Esophagus muscularis mucosa (tissue), 3 donors: ENCODE measurements at regions not wholly inside any gene's neighbourhood (a gene's known extent, or its start where the extent isn't known, plus 50 kb on each side); places are given as distances from the start of the nearest gene placed in this dataset.

Source experiments
- POLR2A ChIP-seq: fragments of 450-650 bp; IDR thresholded peaks from one replicate; pipeline ENCODE4 v1.6.1; 2017; ENCODE audit warnings: antibody characterized with exemption, moderate library complexity, mild to moderate bottlenecking, low read depth
- TF ChIP-seq, protein P1 (sequence below), 3 experiments: fragments of 200-600 bp in 2 of 3; fragments of 450-650 bp in 1 of 3; sonication (generic) in 2 of 3; IDR thresholded peaks; one replicate each; pipeline ENCODE4 v1.5.1; 2017 to 2019; ENCODE audit warnings: antibody characterized with exemption in 3 of 3, mild to moderate bottlenecking in 2 of 3, moderate library complexity in 1 of 3

DNA sequence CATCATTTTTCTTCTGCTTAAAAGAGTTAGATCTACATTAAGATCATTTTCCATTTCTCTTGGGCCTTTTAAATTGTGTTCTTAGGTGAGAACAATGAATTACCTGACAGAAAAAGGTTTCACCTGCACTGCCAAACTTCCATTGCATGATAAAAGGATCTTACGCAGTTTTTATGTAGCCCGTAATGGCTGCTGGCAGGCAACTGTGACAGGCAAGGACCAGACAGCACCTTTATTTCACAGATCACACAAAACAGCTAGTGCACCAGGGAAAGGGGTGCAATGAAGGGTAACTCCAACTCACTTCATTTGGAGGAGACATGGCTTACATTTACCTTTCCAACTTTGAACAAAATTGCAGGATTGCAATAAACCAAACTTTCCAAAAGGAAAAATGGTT is 159.8 kb downstream of the SLITRK1 start:
- TF ChIP-seq, protein P1, sequence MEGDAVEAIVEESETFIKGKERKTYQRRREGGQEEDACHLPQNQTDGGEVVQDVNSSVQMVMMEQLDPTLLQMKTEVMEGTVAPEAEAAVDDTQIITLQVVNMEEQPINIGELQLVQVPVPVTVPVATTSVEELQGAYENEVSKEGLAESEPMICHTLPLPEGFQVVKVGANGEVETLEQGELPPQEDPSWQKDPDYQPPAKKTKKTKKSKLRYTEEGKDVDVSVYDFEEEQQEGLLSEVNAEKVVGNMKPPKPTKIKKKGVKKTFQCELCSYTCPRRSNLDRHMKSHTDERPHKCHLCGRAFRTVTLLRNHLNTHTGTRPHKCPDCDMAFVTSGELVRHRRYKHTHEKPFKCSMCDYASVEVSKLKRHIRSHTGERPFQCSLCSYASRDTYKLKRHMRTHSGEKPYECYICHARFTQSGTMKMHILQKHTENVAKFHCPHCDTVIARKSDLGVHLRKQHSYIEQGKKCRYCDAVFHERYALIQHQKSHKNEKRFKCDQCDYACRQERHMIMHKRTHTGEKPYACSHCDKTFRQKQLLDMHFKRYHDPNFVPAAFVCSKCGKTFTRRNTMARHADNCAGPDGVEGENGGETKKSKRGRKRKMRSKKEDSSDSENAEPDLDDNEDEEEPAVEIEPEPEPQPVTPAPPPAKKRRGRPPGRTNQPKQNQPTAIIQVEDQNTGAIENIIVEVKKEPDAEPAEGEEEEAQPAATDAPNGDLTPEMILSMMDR (IDR thresholded peaks at IDR 0.05) = no peak
- TF ChIP-seq POLR2A = no peak
